Adrenal gland (tissue), 5 donors: ENCODE measurements at regions not wholly inside any gene's neighbourhood (a gene's known extent, or its start where the extent isn't known, plus 50 kb on each side); places are given as distances from the start of the nearest gene placed in this dataset.

Source experiments
- CTCF ChIP-seq, 6 experiments: fragments of 450-650 bp in 4 of 6; fragments of 200-600 bp in 2 of 6; sonication (generic) in 1 of 6; IDR thresholded peaks; 1 replicate in 5 of 6; 2 replicates in 1 of 6; pipeline versions ENCODE4 v1.5.1 to v1.8.0; 2016 to 2021; ENCODE audit warnings: antibody characterized with exemption in 6 of 6, mild to moderate bottlenecking in 2 of 6, moderate library complexity in 1 of 6
- POLR2A ChIP-seq, 2 donors: fragments of 450-650 bp; IDR thresholded peaks; one replicate each; pipeline ENCODE4 v1.6.1; 2017; ENCODE audit warnings: antibody characterized with exemption in 2 of 2, mild to moderate bottlenecking in 2 of 2, moderate library complexity in 1 of 2
- donor health status: DM: no; HTN: no; CAD: no.

GRCh38 chr18:2448565-2449151, 122.6 kb downstream of the METTL4 start:
- TF ChIP-seq CTCF (IDR thresholded peaks at IDR 0.05) (no peak), POLR2A (IDR thresholded peaks at IDR 0.05) (no peak)
